ENCODE measurements at regions not wholly inside any gene's neighbourhood (a gene's known extent, or its start where the extent isn't known, plus 50 kb on each side); places are given as distances from the start of the nearest gene placed in this dataset.

DNA sequence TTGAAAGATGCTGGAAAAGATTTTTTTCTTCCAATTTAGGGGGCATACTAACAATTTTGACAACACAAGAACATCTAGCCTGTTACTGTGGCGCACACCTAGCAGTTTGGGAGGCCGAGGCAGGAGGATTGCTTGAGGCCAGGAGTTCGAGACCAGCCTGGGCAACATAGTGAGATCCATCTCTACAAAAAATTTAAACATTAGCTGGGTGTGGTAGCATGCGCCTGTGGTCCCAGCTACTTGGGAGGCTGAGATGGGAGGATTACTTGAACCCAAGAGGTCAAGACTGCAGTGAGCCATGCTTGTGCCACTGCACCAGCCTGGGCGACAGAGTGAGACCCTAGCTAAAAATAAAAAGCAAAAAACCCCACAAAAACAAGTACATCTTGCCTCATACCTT is 168.8 kb downstream of the TANC2 start:
- Histone ChIP-seq H3K23ac (ENCODE audit: insufficient read length, low read depth, low read length) (no peak overlapping the region), H3K4me2 (ENCODE audit: insufficient read depth, insufficient read length, low read length) (no peak overlapping the region), H2AFZ (ENCODE audit: low read length) (no peak overlapping the region), H3K79me2 (ENCODE audit: insufficient read depth, low read length) (no peaks in the 10 kb centered on the region), H4K20me1 (ENCODE audit: control insufficient read depth, insufficient read depth, insufficient read length) (peaks cover 3% of the 10 kb centered on the region), H3K9me3 (ENCODE audit: control insufficient read depth, low read depth, low read length) (no peaks in the 10 kb centered on the region), H3T11ph (ENCODE audit: low read length) (no peak overlapping the region), H3K27me3 (ENCODE audit: insufficient read depth, low read length) (no peaks in the 10 kb centered on the region), H4K91ac (ENCODE audit: insufficient read length, low read depth, low read length) (no peak overlapping the region), H2BK12ac (ENCODE audit: insufficient read length, low read depth, low read length) (no peak overlapping the region), H3K14ac (ENCODE audit: insufficient read depth, low read length) (no peak overlapping the region), H4K5ac (ENCODE audit: insufficient read length, low read depth, low read length) (no peak overlapping the region), H3K79me1 (ENCODE audit: insufficient read depth, low read depth, low read length, poor library complexity, severe bottlenecking) (no peaks in the 10 kb centered on the region), H2BK20ac (ENCODE audit: low read depth, low read length, poor library complexity, severe bottlenecking) (no peak overlapping the region), H4K8ac (replicated peaks; ENCODE audit: insufficient read length, low read depth, low read length) (no peak overlapping the region), H2BK120ac (ENCODE audit: low read depth, low read length, poor library complexity, severe bottlenecking) (no peak overlapping the region), H2BK5ac (ENCODE audit: insufficient read length, low read length) (no peak overlapping the region), H3K23me2 (ENCODE audit: insufficient read length, low read depth, low read length, poor library complexity, severe bottlenecking) (no peaks in the 10 kb centered on the region), H3K4me1 (ENCODE audit: insufficient read depth, low read length) (peaks cover 2% of the 10 kb centered on the region), H3K4ac (ENCODE audit: low read depth, low read length) (no peak overlapping the region), H2AK5ac (ENCODE audit: insufficient read length, low read length) (no peak overlapping the region), H3K27ac (ENCODE audit: insufficient read length, low read depth, low read length) (no peak overlapping the region), H3K9ac (ENCODE audit: extremely low read depth, insufficient read length, low read length) (no peak overlapping the region), H3K56ac (ENCODE audit: insufficient read length, low read depth, low read length) (no peak overlapping the region), H3K18ac (ENCODE audit: insufficient read length, low read depth, low read length) (no peak overlapping the region), H2BK15ac (ENCODE audit: low read depth, low read length) (no peak overlapping the region)
- Mint-ChIP-seq H3K27me3 (ENCODE audit: low read depth) (no peaks in the 10 kb centered on the region), H3K4me3 (no peak overlapping the region), H3K27ac (no peak overlapping the region), H3K9me3 (no peaks in the 10 kb centered on the region), H3K4me1 (peaks cover 24 to 25% of the 10 kb centered on the region in 2 experiments), H3K36me3 (ENCODE audit: insufficient read depth in 1 of 3, low read depth in 3 of 3) (no peaks in the 10 kb centered on the region)
- no peak for DNase-seq
- TF ChIP-seq, protein P1, sequence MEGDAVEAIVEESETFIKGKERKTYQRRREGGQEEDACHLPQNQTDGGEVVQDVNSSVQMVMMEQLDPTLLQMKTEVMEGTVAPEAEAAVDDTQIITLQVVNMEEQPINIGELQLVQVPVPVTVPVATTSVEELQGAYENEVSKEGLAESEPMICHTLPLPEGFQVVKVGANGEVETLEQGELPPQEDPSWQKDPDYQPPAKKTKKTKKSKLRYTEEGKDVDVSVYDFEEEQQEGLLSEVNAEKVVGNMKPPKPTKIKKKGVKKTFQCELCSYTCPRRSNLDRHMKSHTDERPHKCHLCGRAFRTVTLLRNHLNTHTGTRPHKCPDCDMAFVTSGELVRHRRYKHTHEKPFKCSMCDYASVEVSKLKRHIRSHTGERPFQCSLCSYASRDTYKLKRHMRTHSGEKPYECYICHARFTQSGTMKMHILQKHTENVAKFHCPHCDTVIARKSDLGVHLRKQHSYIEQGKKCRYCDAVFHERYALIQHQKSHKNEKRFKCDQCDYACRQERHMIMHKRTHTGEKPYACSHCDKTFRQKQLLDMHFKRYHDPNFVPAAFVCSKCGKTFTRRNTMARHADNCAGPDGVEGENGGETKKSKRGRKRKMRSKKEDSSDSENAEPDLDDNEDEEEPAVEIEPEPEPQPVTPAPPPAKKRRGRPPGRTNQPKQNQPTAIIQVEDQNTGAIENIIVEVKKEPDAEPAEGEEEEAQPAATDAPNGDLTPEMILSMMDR (conservative IDR thresholded peaks at IDR 0.05) = no peak
- no CpG with 5 or more reads among the region's 5 CpGs for WGBS (ENCODE audit: extremely low coverage, insufficient read length, low lambda C conversion rate)
